H1 (cell line): ENCODE measurements at regions not wholly inside any gene's neighbourhood (a gene's known extent, or its start where the extent isn't known, plus 50 kb on each side); places are given as distances from the start of the nearest gene placed in this dataset.

Experiments used
- CTCF ChIA-PET: fragments of 300-600 bp; sonication (Branson Sonifier 250); formaldehyde crosslinking; loops from one replicate; lab custom pipeline; 2021; ENCODE audit not compliant: partially characterized antibody; lab: Charles Lee
- POLR2A ChIA-PET: fragments of 300-600 bp; sonication (Branson Sonifier 250); formaldehyde crosslinking; loops from one replicate; lab custom pipeline; 2021; ENCODE audit warnings: inconsistent platforms; ENCODE audit not compliant: partially characterized antibody; lab: Charles Lee
- DNase-seq, 2 experiments: peaks; one replicate each; pipeline versions ENCODE4 v3.0.0 to v3.0.0-alpha.2; 2010 to 2022; ENCODE audit warnings: low spot score in 2 of 2, low read depth in 1 of 2, mixed read lengths in 1 of 2
- FAIRE-seq: peaks from 2 replicates; lab custom pipeline; 2011; peaks lifted over from hg19 to GRCh38; lab: Jason Lieb, UNC
- H2AFZ ChIP-seq: 2 replicates; pipeline ENCODE4 v1.8.1; 2012; ENCODE audit warnings: low read length, inconsistent platforms
- H2AK5ac ChIP-seq: 2 replicates; pipeline ENCODE4 v1.6.1; 2013; ENCODE audit warnings: low read depth, low read length
- H2BK120ac ChIP-seq: replicated peaks from 2 replicates; pipeline ENCODE3; 2013; ENCODE audit warnings: low read depth, low read length, inconsistent platforms
- H2BK12ac ChIP-seq: 2 replicates; pipeline ENCODE4 v1.6.1; 2013; ENCODE audit warnings: low read depth, low read length
- H2BK15ac ChIP-seq: 2 replicates; pipeline ENCODE4 v1.6.1; 2013; ENCODE audit warnings: low read length
- H2BK20ac ChIP-seq: 2 replicates; pipeline ENCODE4 v1.6.1; 2013; ENCODE audit warnings: low read length
- H2BK5ac ChIP-seq: 2 replicates; pipeline ENCODE4 v1.6.1; 2013; ENCODE audit warnings: low read depth, low read length
- H3K14ac ChIP-seq: 2 replicates; pipeline ENCODE4 v1.6.1; 2013; ENCODE audit warnings: inconsistent platforms; ENCODE audit not compliant: insufficient read length
- H3K18ac ChIP-seq: 2 replicates; pipeline ENCODE4 v1.6.1; 2013; ENCODE audit warnings: low read length; ENCODE audit errors: extremely low read depth
- H3K23ac ChIP-seq: 2 replicates; pipeline ENCODE4 v1.6.1; 2013; ENCODE audit warnings: inconsistent platforms; ENCODE audit not compliant: insufficient read length
- H3K23me2 ChIP-seq: 2 replicates; pipeline ENCODE4 v1.6.1; 2013; ENCODE audit warnings: low read depth, low read length
- H3K27ac ChIP-seq: 2 replicates; pipeline ENCODE4 v1.6.1; 2011; ENCODE audit warnings: low read depth, low read length, inconsistent platforms
- H3K27me3 ChIP-seq, 4 experiments: replicated peaks in 1 of 4; 1 replicate in 1 of 4; 2 replicates in 3 of 4; pipeline versions ENCODE4 v1.6.1 to v1.8.1; 2011 to 2013; ENCODE audit warnings: low read length in 3 of 4, mild to moderate bottlenecking in 3 of 4, inconsistent platforms in 2 of 4, mixed read lengths in 2 of 4, moderate library complexity in 1 of 4; ENCODE audit not compliant: control insufficient read depth in 3 of 4, insufficient read depth in 3 of 4; ENCODE audit errors: extremely low read depth in 1 of 4
- H3K36me3 ChIP-seq, 4 experiments: 2 replicates each; pipeline versions ENCODE4 v1.6.1 to v1.8.1; 2011 to 2013; ENCODE audit warnings: mild to moderate bottlenecking in 4 of 4, low read length in 3 of 4, moderate library complexity in 2 of 4, control low read depth in 1 of 4, inconsistent platforms in 1 of 4; ENCODE audit not compliant: insufficient read depth in 4 of 4, control insufficient read depth in 2 of 4
- H3K4ac ChIP-seq: replicated peaks from 2 replicates; pipeline ENCODE3; 2013; ENCODE audit warnings: low read length, low read depth, mixed read lengths, inconsistent platforms; ENCODE audit not compliant: insufficient read length
- H3K4me1 ChIP-seq, 4 experiments: replicated peaks in 1 of 4; 1 replicate in 1 of 4; 2 replicates in 3 of 4; pipeline versions ENCODE4 v1.6.1 to v1.8.1; 2011 to 2013; ENCODE audit warnings: low read length in 3 of 4, inconsistent platforms in 2 of 4, mixed read lengths in 1 of 4; ENCODE audit not compliant: insufficient read depth in 4 of 4, control insufficient read depth in 3 of 4
- H3K4me2 ChIP-seq, 2 experiments: 2 replicates each; pipeline versions ENCODE4 v1.6.1 to v1.8.1; 2011 to 2013; ENCODE audit warnings: low read depth in 2 of 2, low read length in 2 of 2, control low read depth in 1 of 2, inconsistent platforms in 1 of 2, mild to moderate bottlenecking in 1 of 2; ENCODE audit not compliant: insufficient read depth in 1 of 2
- H3K4me3 ChIP-seq, 4 experiments: fragments of 200-600, 300-600 bp in 1 of 4; sonication (generic), shearing (Covaris generic), sonication (Bioruptor Twin) in 1 of 4; 2 replicates each; pipeline versions ENCODE4 v1.5.1 to v1.8.1; 2011 to 2016; ENCODE audit warnings: low read length in 4 of 4, low read depth in 3 of 4, control low read depth in 2 of 4, inconsistent platforms in 2 of 4, mild to moderate bottlenecking in 2 of 4, mixed read lengths in 1 of 4, moderate library complexity in 1 of 4; ENCODE audit not compliant: insufficient read depth in 2 of 4; ENCODE audit errors: extremely low read depth in 1 of 4
- H3K56ac ChIP-seq: replicated peaks from 2 replicates; pipeline ENCODE3; 2013; ENCODE audit warnings: low read depth, mild to moderate bottlenecking, mixed read lengths, low read length, inconsistent platforms; ENCODE audit not compliant: insufficient read length
- H3K79me1 ChIP-seq: 2 replicates; pipeline ENCODE4 v1.6.1; 2013; ENCODE audit warnings: low read depth, low read length, control low read depth
- H3K79me2 ChIP-seq, 2 experiments: 2 replicates each; pipeline versions ENCODE4 v1.6.1 to v1.8.1; 2012 to 2013; ENCODE audit warnings: low read length in 2 of 2, mild to moderate bottlenecking in 2 of 2, inconsistent platforms in 1 of 2; ENCODE audit not compliant: insufficient read depth in 2 of 2, control insufficient read depth in 1 of 2
- H3K9ac ChIP-seq, 4 experiments: replicated peaks in 1 of 4; 1 replicate in 1 of 4; 2 replicates in 3 of 4; pipeline versions ENCODE4 v1.6.1 to v1.8.1; 2011 to 2013; ENCODE audit warnings: low read depth in 3 of 4, low read length in 3 of 4, control low read depth in 2 of 4, mild to moderate bottlenecking in 2 of 4, moderate library complexity in 2 of 4, inconsistent platforms in 1 of 4; ENCODE audit errors: extremely low read depth in 1 of 4
- H3K9me3 ChIP-seq, 2 experiments: 2 replicates each; pipeline versions ENCODE4 v1.6.1 to v1.8.1; 2012 to 2013; ENCODE audit warnings: mild to moderate bottlenecking in 2 of 2, moderate library complexity in 2 of 2, control low read depth in 1 of 2, inconsistent platforms in 1 of 2, low read depth in 1 of 2, low read length in 1 of 2, mixed read lengths in 1 of 2; ENCODE audit not compliant: insufficient read depth in 2 of 2
- H4K20me1 ChIP-seq, 2 experiments: replicated peaks in 1 of 2; 2 replicates each; pipeline versions ENCODE3 to v1.8.1; 2011 to 2013; ENCODE audit warnings: inconsistent platforms in 2 of 2, low read length in 2 of 2, mild to moderate bottlenecking in 1 of 2; ENCODE audit not compliant: insufficient read depth in 2 of 2, control insufficient read depth in 1 of 2
- H4K5ac ChIP-seq: 2 replicates; pipeline ENCODE4 v1.6.1; 2013; ENCODE audit warnings: low read length, low read depth, mixed read lengths, inconsistent platforms; ENCODE audit not compliant: insufficient read length
- H4K8ac ChIP-seq: 2 replicates; pipeline ENCODE4 v1.8.0; 2013; ENCODE audit warnings: mild to moderate bottlenecking, moderate library complexity, low read length, inconsistent platforms; ENCODE audit not compliant: insufficient read depth; ENCODE audit errors: extremely low read depth
- H4K91ac ChIP-seq: replicated peaks from 2 replicates; pipeline ENCODE3; 2013; ENCODE audit warnings: low read length, mixed read lengths, inconsistent platforms; ENCODE audit not compliant: insufficient read length
- NRF1 ChIP-seq: IDR thresholded peaks from 2 replicates; pipeline ENCODE4 v1.6.1; 2011; ENCODE audit warnings: mild to moderate bottlenecking, low read depth, low read length, improper control_type of control experiment
- POLR2A ChIP-seq, 2 experiments: IDR thresholded peaks; 1 replicate in 1 of 2; 2 replicates in 1 of 2; pipeline ENCODE4 v1.6.1; 2011; ENCODE audit warnings: low read depth in 2 of 2, low read length in 2 of 2, mild to moderate bottlenecking in 2 of 2; ENCODE audit errors: control extremely low read depth in 1 of 2
- RAD21 ChIP-seq, 2 experiments: IDR thresholded peaks in 1 of 2; conservative IDR thresholded peaks in 1 of 2; 2 replicates each; pipeline ENCODE4 v1.6.1; 2011; ENCODE audit warnings: low read depth in 2 of 2, low read length in 2 of 2, improper control_type of control experiment in 1 of 2, inconsistent platforms in 1 of 2, mild to moderate bottlenecking in 1 of 2, moderate library complexity in 1 of 2
- WGBS, 2 experiments: shearing (Covaris generic) in 1 of 2; methylation state at CpG; one replicate each; pipeline versions ENCODE4 v1.1.6 to v1.1.7; 2013 to 2015; ENCODE audit warnings: low lambda C conversion rate in 2 of 2, mixed read lengths in 2 of 2, inconsistent platforms in 1 of 2, low coverage in 1 of 2, missing lambda C conversion rate in 1 of 2; ENCODE audit not compliant: insufficient replicate concordance in 2 of 2, insufficient coverage in 1 of 2, insufficient read length in 1 of 2; ENCODE audit errors: extremely low coverage in 1 of 2, missing lambda C conversion rate in 1 of 2; 5-methylcytosine and 5-hydroxymethylcytosine counted together

DNA sequence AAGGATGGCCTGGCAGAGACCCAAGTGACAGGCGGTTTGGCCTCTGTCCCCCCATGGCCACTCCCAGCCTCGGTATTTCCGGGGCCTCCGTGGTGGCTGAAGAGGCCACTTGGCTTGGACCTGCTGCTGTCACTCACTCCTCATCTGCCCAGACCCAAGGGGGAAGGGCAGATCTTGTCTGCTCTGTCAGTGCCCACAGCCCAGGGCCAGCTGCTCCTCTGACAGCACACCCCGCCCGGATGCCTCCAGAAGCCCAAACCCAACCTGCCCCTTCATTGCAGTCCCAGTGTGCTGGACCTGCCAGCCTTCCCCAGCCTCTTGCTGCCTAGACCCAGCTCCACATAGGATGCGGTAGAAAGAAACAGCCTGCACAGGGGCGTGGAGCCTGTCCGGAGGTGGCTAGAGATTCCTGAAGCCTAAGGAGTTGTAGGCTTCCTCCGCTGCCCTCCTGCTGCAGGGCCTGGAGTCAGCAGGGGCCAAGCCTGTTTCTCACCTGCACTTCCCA lies 52.0 kb downstream of the MAGEF1 start:
- no peak for DNase-seq

More for the DNA sequence above, 52.0 kb downstream of the MAGEF1 start:
- Histone ChIP-seq H3K14ac (no peak overlapping the region), H2AFZ (no peak overlapping the region), H4K5ac (no peak overlapping the region), H3K9ac (no peak overlapping the region), H3K27me3 (no peaks in the 10 kb centered on the region; a peak in 1 of 7 replicates), H3K18ac (peak overlapping the region; percentile 78; the same call in 1 of the 2 replicates), H2BK12ac (peak overlapping the region; percentile 90; the same call in 1 of the 2 replicates), H4K20me1 (no peaks in the 10 kb centered on the region), H3K56ac (no peak overlapping the region), H2BK20ac (peak overlapping the region; percentile 86; the same call in 1 of the 2 replicates), H3K4ac (no peak overlapping the region), H2BK15ac (peak overlapping the region; percentile 99), H4K91ac (peak overlapping the region; percentile 23), H3K79me2 (no peaks in the 10 kb centered on the region), H2AK5ac (no peak overlapping the region), H3K79me1 (no peaks in the 10 kb centered on the region), H3K9me3 (no peaks in the 10 kb centered on the region), H3K27ac (no peak overlapping the region), H3K36me3 (no peaks in the 10 kb centered on the region), H3K4me1 (peaks cover 14 to 45% (median 26%) of the 10 kb centered on the region in 4 experiments), H2BK120ac (peak overlapping the region; percentile 36), H2BK5ac (peak overlapping the region; percentile 83; the same call in 1 of the 2 replicates), H3K23ac (no peak overlapping the region), H3K23me2 (no peaks in the 10 kb centered on the region; the same call in 1 of the 2 replicates), H4K8ac (0 out of 2 replicates have a peak overlapping the region, but pooled peaks have one; percentile 57), H3K4me2 (peak overlapping the region; percentile 7 to 13; a peak in 1 of 4 replicates), H3K4me3 (no peak overlapping the region)
- ChIA-PET CTCF (interaction anchor here (0.7 to 5.5 kb wide), 6 partner anchors 9 to 119 kb away, joined by 3 to 33 read pairs (median 4); no protein-coding TSS in a partner anchor), POLR2A (interaction anchor here (0.6 to 2.0 kb wide), 3 partner anchors 13 to 52 kb away, joined by 3 to 7 read pairs (median 4); partner anchors contain the start of gene MAGEF1)
- no peak for FAIRE-seq
- TF ChIP-seq POLR2A (IDR thresholded peaks at IDR 0.05; ENCODE audit: control extremely low read depth in 1 of 2, low read depth in 2 of 2, low read length in 2 of 2) (no peak), NRF1 (no peak), RAD21 (IDR thresholded peaks at IDR 0.05 in 1 of 2, conservative IDR thresholded peaks at IDR 0.05 in 1 of 2; ENCODE audit: low read depth in 2 of 2, low read length in 2 of 2) (peak in 1 of 2 experiments; percentile 18; a peak in 1 of 4 replicates)
- 66% methylated on average over 10 of the region's 10 CpGs; no CpG with 5 or more reads in 1 of the 2 experiments for WGBS, 2 experiments
